IPS-NIHi7 (cell line): ENCODE measurements at regions not wholly inside any gene's neighbourhood (a gene's known extent, or its start where the extent isn't known, plus 50 kb on each side); places are given as distances from the start of the nearest gene placed in this dataset.
A peak's percentile ranks its signal among the peaks of the same experiment; 100 is the strongest.

Experiments
- DNase-seq: peaks from one replicate; pipeline ENCODE4 v3.0.0; 2012; ENCODE audit warnings: mixed read lengths; ENCODE audit errors: extremely low spot score

GRCh38 chr4:175871774-175872405, 59.8 kb upstream of the GPM6A start:
- DNase-seq = no peak

GRCh38 chr4:175873707-175874106, 61.6 kb upstream of the GPM6A start:
- no peak for DNase-seq

GRCh38 chr4:175874306-175874705, 62.2 kb upstream of the GPM6A start:
- DNase-seq = no peak

GRCh38 chr4:175875993-175876771, 64.1 kb upstream of the GPM6A start:
- no peak for DNase-seq

DNA sequence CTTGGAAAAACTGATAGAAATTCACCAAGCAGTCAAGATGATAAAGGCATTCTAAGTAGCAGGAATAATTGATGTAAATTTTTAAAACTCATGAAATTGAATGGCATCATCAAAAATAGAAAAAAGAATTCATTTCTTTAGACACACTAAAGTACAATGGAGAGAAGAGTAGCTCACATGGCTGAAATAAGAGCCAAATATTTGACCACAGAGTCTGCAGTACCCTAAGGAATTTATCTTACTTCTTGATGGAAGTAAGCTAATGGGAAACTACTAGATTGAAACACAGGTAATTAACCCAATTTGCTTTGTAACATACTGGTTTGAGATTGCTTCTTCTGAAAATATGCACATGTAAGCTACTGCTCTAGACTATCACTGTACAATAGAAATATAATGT, 70.8 kb upstream of the GPM6A start:
- no peak for DNase-seq

DNA sequence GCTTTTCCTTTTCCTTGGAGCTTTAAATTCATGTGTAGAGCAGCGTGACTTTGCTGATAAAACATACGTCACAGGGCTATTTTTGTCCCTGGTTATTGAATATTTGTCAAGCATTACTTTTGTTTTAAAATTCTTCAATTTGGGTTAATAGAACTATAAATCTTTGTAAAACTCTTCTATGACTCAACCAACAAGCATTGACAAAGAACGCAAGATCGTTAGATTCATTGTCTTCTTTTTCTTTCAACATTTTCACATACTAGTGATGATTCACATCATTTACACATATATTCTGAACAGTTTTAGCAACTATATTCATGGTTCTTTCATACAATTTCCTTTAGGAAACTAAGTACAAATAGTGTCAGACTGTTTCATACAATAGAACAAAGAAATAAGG, 72.0 kb upstream of the GPM6A start:
- no peak for DNase-seq

DNA sequence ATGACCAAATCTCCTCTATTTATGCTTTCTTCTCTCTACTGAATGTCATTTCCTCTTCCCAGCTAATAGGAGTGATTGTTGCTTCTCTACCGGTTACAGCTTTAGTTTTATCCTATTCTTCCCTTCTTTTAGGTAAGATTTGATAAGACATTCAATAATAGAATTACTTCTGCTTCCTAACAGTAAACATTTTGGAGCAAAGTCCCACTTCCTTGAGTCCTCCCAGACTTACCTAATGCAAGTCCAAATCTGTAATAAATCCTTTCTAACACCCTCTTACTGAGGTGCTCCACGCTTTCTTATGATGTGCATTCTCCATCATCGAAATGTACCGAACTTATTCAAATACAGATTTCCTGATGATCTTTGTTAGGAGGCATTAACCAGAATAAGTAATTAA, 79.2 kb upstream of the GPM6A start:
- DNase-seq = no peak

- peak; percentile 13 for DNase-seq
Measured at GRCh38 chr4:175891851-175892250, 79.8 kb upstream of the GPM6A start.

- no peak for DNase-seq
Measured at GRCh38 chr4:175905925-175906324, 93.9 kb upstream of the GPM6A start.

- DNase-seq = no peak
Measured at GRCh38 chr4:175906384-175906783, 94.3 kb upstream of the GPM6A start.

GRCh38 chr4:175910700-175911099, 98.6 kb upstream of the GPM6A start:
- no peak for DNase-seq

DNA sequence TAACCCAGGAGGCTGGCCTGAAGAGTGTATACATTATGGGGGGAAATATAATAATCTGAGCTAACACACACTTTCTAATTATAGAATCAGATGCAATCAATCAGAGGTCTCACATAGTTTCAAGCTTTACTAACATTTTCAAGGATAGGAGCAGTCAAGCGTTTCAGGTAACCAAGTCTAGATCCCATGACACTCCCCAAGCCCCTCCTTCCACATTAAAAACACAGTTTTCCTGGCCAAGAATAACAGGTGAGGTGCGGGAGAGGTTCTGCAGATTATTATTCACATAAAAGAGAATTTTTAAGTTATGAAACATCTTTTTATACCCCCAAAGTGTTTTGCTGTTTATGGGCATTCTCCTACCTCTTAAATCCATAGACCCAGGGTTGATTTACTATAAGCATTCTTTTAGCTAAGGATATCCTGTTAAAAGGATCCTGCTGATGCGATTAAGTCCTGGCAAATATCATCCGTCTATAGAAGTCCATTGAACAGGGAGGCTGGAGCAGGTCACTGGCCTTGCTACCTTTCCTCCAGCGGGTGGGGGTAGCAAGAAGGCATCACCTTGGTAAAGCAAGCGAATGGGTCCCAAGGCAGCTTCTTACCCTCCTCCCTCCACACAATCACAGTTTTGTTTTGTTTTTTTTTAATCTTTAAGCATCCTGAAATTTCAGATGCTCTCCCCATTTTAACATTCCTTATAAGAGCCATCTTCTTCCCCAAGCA, 104.7 kb upstream of the GPM6A start:
- DNase-seq = no peak

- no peak for DNase-seq
Measured at GRCh38 chr4:175927121-175927520, 115.1 kb upstream of the GPM6A start.

- DNase-seq = no peak
Measured at GRCh38 chr4:175929441-175929840, 117.4 kb upstream of the GPM6A start.

DNA sequence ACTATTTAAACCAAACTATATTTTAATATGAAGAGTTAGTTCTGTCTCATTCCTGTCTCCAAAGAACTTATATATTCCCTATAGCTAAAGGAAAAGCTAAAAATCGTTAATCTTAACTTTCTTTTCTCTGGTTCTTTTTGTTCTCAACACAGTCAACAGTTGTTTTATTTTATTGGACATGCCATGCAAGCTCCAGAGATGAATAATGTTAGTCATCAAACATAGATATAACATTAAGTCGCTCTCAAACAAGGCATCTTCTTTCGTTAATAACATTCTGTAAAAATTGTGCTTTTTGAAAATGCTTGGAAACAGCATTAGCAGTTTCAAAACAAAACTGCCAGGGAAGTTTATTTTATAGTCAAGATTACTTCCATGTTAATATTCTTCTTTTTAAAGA, 117.9 kb upstream of the GPM6A start:
- DNase-seq = no peak

DNA sequence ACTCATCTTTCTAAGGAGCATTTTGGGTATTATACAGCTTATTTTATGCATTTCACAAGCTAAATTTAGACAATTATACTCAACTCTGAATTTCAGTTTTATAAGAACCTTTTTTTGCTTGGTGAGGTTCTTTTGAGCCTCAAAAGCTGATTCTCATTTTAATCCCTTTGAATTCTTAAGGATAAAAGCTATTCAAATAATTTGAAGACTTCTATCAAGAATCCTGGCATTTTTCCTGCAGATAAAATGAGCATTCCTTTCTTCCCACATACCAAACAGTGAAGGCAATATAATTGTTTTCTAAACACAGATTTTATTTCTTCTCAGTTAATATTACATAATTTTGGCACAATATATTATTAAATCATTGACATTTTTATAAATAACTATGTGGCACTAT, 118.4 kb upstream of the GPM6A start:
- DNase-seq = no peak

- no peak for DNase-seq
Measured at GRCh38 chr4:175932116-175932515, 120.1 kb upstream of the GPM6A start.

- DNase-seq = no peak
Measured at GRCh38 chr4:175934506-175934905, 122.4 kb upstream of the GPM6A start.

DNA sequence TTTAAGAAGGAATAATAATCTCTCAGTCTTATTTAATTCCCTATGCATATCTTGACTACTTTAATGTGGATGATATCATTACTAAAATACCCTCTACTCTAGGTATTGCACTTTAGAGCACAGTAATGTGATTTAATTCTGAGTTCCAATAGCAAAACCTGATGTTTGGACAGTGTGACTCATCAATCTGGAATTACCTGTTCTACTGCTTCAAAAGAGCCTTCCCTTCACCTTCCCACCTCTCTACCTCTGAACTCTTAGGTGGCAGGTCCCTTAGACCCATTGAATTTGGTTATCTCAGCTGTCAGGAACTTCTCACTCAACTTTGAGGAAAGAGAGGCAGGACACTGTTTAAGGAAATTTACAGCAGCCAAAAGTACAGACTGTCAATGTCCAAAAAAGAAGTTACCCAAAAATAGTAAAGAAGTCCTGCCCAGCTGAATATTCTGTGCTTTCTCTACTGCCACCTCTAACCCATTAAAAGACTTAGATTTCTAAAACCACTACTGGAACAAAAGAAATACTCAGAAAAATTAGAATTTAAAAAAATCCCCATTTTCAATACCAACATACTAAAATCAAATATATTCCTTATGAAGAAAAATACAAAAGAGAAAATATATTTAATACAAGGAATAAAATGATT, 123.1 kb upstream of the GPM6A start:
- peak; percentile 19 for DNase-seq

GRCh38 chr4:175944126-175944910, 121.3 kb upstream of the WDR17 start:
- DNase-seq = no peak

- no peak for DNase-seq
Measured at GRCh38 chr4:175946472-175947116, 119.0 kb upstream of the WDR17 start.
